RWPE1 (cell line): ENCODE measurements at regions not wholly inside any gene's neighbourhood (a gene's known extent, or its start where the extent isn't known, plus 50 kb on each side); places are given as distances from the start of the nearest gene placed in this dataset.
"Not testable (repeated sequence)": the region's sequence is repeated elsewhere in the genome, so short reads cannot be mapped to it uniquely, and the experiment has no call there.

ENCODE experiments used
- CTCF ChIA-PET: fragments of 350-600 bp; sonication (Branson Sonifier 250); formaldehyde crosslinking; extraction: SDS; loops from one replicate; lab custom pipeline; 2021; lab: Yijun Ruan, JAX
- POLR2A ChIA-PET: fragments of 400-600 bp; formaldehyde crosslinking; extraction: SDS; loops from one replicate; lab custom pipeline; 2020; ENCODE audit warnings: antibody characterized with exemption; ENCODE audit not compliant: low non-redundant PET; lab: Yijun Ruan, JAX
- DNase-seq: peaks from one replicate; pipeline ENCODE4 v3.0.0; 2012; ENCODE audit warnings: low spot score
- H3K27ac ChIP-seq: fragments of 450-650 bp; 2 replicates; pipeline ENCODE4 v1.5.1; 2017
- CTCF ChIP-seq: fragments of 450-650 bp; conservative IDR thresholded peaks from 2 replicates; pipeline ENCODE4 v1.5.1; 2017; ENCODE audit warnings: low read depth, mild to moderate bottlenecking

GRCh38 chr5:124178050-124178449 is 568.4 kb downstream of the ZNF608 start:
- no peak for DNase-seq
- POLR2A ChIA-PET: no interaction called here
- TF ChIP-seq CTCF: no peak
- CTCF ChIA-PET: no interaction called here
- H3K27ac ChIP-seq: no peak overlapping the region

GRCh38 chr5:124176692-124177091 is 569.7 kb downstream of the ZNF608 start:
- no peak for DNase-seq
- ChIA-PET CTCF (no interaction called here), POLR2A (no interaction called here)
- no peak for TF ChIP-seq CTCF
- H3K27ac ChIP-seq: no peak overlapping the region

GRCh38 chr5:124173386-124173785 is 573.1 kb downstream of the ZNF608 start:
- DNase-seq: no peak
- ChIA-PET POLR2A (no interaction called here), CTCF (interaction anchor here (0.5 kb wide), 1 partner anchor 16 kb away, joined by 3 read pairs; no protein-coding TSS in a partner anchor)
- TF ChIP-seq CTCF: no peak
- no peak overlapping the region for H3K27ac ChIP-seq

GRCh38 chr5:124172389-124173003 is 573.9 kb downstream of the ZNF608 start:
- ChIA-PET POLR2A (no interaction called here), CTCF (no interaction called here)
- no peak overlapping the region for H3K27ac ChIP-seq
- TF ChIP-seq CTCF: no peak
- DNase-seq: no peak

GRCh38 chr5:124168093-124168492 is 578.3 kb downstream of the ZNF608 start:
- H3K27ac ChIP-seq, DNase-seq, POLR2A ChIA-PET: not testable (repeated sequence)
- CTCF ChIA-PET: interaction anchor here (0.6 to 0.7 kb wide), 2 partner anchors 83 to 877 kb away, joined by 3 read pairs; no protein-coding TSS in a partner anchor

GRCh38 chr5:124162767-124163532 is 583.5 kb downstream of the ZNF608 start:
- TF ChIP-seq CTCF: no peak

GRCh38 chr5:124161266-124161665 is 585.2 kb downstream of the ZNF608 start:
- ChIA-PET POLR2A (no interaction called here), CTCF (interaction anchor here (0.6 kb wide), 2 partner anchors 501 to 1740 kb away, joined by 3 read pairs; no protein-coding TSS in a partner anchor)
- TF ChIP-seq CTCF: no peak
- no peak overlapping the region for H3K27ac ChIP-seq
- no peak for DNase-seq

More at GRCh38 chr5:124162767-124163532, 583.5 kb downstream of the ZNF608 start:
- ChIA-PET POLR2A (no interaction called here), CTCF (interaction anchor here (0.5 to 0.6 kb wide), 2 partner anchors 16 to 1870 kb away, joined by 3 to 4 read pairs; no protein-coding TSS in a partner anchor)
- no peak overlapping the region for H3K27ac ChIP-seq
- peak; percentile 15 for DNase-seq
